Epithelial cell of prostate (primary cell): ENCODE measurements at regions not wholly inside any gene's neighbourhood (a gene's known extent, or its start where the extent isn't known, plus 50 kb on each side); places are given as distances from the start of the nearest gene placed in this dataset.
A peak's percentile ranks its signal among the peaks of the same experiment; 100 is the strongest.
"Not testable (repeated sequence)": the region's sequence is repeated elsewhere in the genome, so short reads cannot be mapped to it uniquely, and the experiment has no call there.

ENCODE experiments used
- DNase-seq: peaks from one replicate; pipeline ENCODE4 v3.0.0-alpha.2; 2011; ENCODE audit warnings: low read depth, low spot score
- H3K27ac ChIP-seq: fragments of 450-650 bp; 2 replicates; pipeline ENCODE4 v1.5.1; 2017; ENCODE audit warnings: mild to moderate bottlenecking

DNA sequence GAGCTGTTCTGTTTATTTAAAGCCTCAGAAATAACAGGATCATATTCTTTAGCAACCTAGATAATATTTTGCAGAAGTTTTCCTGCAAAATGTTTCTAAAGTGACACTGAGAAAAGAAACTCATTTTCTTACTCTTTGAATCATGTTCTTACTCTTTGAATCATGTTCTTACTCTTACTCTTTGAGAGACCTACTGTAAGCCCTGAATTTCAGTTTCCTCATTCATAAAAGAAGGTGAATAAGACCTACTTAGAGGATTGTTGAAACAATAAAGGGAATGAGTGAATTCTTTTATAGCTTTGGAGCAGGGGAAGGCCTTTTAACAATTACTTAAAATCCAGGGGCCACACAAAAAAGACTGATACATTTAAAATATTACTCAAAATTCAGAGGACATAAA, 221.7 kb upstream of the CMC1 start:
- DNase-seq, result no peak
- no peak overlapping the region for H3K27ac ChIP-seq

DNA sequence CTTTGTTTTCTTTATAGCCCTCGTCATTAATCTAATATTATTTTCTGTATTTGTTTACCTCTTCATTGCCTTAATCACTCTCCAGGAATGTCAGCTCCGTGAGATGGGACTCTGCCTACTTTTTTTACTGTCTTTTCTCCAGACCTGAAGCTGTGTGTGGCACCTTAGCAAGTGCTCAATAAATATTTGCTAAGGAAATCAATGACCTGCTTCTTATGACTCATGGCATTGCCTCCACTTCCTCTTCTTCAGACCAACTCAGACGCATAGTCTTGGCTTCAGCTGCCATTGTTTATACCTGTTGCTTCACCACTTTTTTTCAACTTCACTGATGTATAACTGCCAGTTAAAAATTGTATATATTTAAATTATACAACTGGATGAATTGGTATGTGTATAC, 218.5 kb upstream of the CMC1 start:
- DNase-seq, result peak; percentile 20
- no peak overlapping the region for H3K27ac ChIP-seq

DNA sequence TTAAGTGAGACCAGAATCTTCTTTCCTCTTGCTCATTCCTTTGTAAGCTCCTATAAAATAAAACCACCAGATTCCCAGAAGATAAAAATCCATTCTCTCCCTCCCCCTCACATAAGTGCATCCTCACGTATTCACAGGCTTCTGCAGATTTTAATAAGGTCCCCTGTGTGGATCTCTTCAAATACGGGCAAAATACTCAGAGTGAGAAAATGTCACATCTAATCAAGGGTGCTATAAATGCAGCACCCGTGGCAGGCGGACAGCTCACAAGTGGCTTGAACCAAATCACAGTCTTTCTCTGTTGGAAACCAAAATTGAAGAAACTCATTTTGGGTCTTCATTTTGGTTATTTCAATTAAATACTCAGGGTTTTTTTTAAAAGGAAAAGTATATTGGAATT, 212.9 kb upstream of the CMC1 start:
- no peak for DNase-seq
- H3K27ac ChIP-seq, result no peak overlapping the region

DNA sequence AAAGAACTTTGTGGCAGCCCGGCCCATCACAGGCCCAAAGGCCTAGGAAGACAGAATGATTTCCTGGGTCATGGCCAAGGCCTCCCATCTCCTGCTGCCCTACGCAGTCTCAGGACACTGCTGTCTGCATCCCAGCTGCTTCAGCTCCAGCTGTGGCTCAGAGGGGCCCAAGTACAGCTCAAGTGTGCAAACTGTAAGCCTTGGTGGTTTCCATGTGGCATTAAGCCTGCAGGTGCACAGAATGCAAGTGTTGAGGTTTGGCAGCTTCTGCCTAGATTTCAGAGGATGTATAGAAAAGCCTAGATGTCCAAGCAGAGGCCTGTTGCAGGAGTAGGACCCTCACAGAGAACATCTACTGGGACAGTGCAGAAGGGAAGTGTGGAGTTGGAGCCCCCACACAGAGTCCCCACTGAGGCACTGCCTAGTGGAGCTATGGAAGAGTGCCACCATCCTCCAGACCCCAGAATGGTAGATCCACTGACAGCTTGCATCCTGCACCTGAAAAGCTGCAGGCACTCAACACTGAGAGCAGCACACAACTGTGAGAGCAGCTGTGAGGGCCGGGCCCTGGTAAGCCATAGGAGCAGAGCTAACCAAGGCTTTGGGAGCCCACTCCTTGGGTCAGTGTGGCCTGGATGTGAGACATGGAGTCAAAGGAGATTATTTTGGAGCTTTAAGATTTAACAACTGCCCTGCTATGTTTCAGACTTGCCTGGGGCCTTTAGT, 208.2 kb upstream of the CMC1 start:
- no peak overlapping the region for H3K27ac ChIP-seq
- DNase-seq, result no peak

DNA sequence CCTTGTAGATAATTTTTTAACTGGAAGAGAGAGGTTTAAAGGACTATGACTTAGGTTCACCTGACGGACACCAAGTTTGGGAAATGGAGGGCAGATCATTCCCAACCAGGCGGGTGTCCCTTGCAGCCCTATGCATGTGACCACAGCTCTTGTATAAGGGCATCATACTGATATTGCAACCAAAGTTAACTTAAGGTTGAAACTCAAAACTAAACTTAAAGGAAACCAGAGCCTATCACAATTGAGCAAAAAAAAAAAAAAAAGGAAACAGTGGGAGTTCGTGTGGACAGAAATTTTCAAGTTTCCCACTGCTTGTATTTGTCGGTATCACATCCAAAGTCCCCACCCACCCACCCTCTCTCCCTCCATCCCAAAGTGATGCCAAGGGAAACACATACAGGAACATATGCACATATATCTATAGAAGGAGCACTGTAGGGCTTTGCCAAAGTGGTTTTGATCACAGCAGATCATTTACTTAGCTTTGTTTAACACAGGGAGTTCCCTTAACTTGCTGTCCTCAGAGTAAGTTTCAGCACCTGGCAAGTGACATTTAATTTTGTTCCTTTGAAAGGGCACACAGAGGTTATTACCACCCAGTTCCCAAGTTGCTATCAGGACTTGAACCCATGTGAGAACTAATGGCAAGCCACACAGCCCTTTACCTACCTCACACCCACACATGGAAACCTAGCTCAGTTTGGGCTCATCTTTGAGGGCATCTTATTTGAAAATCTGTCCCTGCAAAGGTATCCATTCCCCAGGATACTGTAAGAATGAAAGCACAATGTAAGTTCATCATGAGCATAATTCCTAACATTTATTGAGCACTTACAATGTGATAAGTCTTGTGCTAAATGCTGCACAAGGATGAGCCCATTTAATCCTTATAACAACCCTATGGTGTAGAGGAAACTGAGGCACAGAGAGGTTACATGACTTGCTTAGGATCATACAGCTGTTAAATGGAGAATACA, 204.5 kb upstream of the CMC1 start:
- H3K27ac ChIP-seq, result no peak overlapping the region
- no peak for DNase-seq

DNA sequence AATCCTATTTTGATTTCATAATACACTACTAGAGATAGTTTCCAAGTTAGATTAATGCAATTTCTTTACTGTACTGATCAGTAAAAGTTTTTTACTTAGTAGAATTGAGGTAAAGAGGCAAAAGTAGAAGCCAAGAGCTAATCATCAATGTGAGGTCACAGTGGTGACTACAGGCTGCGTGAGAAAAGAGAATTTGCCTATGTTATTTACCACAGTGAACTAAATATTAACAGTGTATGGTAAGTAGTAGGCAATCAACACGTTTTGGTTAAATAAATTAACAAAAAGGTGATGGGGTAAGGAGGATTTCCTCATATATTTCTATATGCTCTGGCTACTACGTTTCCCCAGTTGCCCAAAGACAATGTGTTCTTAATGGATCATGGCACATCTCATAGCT, 202.2 kb upstream of the CMC1 start:
- DNase-seq, result no peak
- no peak overlapping the region for H3K27ac ChIP-seq

DNA sequence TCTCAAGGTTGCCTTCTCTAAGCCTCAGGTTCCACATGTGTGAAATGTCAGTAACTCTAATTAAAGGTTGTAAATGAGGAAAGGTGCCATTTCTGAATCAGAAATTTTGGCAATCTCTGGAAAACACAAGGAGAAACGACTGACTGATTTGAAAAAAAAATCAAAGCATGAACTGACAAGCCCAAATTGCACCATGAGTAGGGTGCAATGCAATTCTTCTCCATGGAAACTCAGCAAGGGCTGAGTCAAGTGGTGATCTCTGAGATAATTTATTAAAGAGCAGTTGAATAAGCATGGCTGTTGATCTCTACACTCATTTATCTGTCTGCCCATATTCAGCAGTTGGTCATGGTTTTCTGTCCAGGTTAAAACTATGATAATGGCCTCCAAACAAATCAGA, 201.6 kb upstream of the CMC1 start:
- no peak overlapping the region for H3K27ac ChIP-seq
- DNase-seq, result no peak

DNA sequence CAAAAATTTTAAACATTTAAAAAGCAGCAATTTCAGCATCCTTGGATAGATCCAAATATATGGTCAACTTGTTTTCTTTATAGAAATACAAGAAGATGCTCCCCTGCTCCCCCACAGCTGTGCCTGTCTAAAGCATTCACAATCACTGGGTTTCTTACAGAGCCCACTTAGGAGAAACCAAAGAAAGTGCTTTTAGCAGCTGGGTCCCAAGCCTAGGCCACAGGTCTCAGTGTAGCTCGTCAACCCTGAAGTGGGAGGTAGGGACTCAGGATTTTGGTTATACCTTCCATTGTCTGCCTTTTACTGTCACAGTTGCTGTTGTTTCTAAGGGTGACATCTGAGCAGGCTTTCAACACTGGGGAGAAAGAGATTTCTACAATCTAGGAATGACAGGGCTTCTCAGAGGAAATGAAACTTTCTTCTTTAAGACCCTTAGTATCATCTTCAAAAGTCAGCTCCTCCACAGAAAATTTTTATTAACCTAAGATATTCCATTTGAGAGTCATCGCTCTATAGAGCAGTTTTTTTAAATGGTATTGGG, 199.3 kb upstream of the CMC1 start:
- DNase-seq, result no peak

DNA sequence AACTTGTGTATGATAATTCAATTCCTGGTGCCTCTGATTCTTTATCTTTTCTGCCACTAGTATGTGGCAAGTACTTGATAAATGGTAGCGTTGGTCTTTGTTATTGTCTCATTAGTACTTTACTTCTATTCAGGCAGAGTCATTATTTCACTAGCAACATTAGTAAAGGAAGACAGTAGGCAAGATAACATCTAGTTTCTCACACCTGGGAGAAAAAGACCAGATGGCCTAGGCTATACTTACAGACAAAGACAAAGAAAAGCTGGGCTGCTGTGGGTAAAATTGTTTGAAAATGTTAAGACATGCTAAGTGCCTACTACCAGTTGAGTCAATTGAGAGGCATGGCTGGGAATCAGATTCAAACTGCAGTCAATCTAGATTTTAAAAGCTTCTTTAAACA, 198.7 kb upstream of the CMC1 start:
- no peak for DNase-seq
- no peak overlapping the region for H3K27ac ChIP-seq

More for the DNA sequence above, 199.3 kb upstream of the CMC1 start:
- H3K27ac ChIP-seq, result no peak overlapping the region

DNA sequence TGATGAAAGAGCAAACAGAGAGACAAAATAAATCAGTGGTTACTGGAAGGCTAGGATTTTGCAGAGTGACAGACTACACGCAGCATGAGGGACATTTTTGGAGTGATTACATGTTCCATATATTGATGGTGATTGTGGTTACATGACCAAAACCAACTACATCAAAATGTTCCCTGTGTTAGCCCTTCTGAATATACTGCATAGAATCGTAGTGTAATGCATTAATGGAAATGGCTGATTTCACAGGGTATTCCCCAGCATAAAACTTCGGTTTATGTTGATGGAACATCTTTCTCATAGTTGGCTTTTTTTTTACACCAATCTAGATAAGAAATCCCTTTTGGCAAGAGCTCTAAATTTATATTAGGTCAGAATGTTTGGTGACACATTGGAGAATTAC, 191.3 kb upstream of the CMC1 start:
- no peak for DNase-seq

DNA sequence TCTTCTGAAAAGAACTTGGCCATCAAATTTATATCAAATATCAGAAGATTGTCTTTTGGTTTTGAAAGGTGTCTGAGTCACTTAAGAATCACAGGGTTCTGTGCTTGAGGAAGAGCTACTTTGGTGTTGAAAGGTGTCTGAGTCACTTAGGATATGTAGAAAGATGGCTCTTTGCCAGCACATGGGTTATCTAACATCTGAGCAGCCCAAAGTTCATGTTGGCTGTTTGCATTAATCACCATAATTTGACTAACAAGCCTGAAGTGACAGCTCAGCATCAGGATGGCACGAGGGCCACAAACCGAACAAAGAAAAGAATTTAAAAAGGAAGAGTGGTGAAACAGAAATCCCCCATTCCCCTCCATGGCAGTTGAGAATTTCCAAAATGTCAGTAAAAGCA, 190.5 kb upstream of the CMC1 start:
- peak; percentile 89 for DNase-seq
- no peak overlapping the region for H3K27ac ChIP-seq

More for the DNA sequence above, 191.3 kb upstream of the CMC1 start:
- no peak overlapping the region for H3K27ac ChIP-seq

DNA sequence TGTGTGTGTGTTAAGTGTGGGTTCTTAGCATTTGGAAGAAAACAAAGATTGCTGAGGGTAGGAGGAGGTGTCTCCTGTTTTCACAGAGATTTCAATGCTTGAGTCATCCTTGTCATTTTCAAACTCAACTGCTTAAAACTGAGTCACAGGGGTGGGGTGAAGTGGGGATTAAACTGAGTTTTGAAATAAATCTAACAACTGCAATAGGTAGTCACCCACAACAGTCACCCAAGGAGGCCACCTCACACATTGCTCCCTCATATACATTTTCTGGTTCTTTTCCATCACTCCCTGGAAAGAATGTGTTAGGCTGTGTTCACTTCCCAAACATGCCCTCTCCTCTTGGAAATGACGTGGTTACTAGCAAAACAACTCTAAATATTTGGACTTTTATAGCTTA, 187.7 kb upstream of the CMC1 start:
- peak; percentile 34 for DNase-seq
- no peak overlapping the region for H3K27ac ChIP-seq

DNA sequence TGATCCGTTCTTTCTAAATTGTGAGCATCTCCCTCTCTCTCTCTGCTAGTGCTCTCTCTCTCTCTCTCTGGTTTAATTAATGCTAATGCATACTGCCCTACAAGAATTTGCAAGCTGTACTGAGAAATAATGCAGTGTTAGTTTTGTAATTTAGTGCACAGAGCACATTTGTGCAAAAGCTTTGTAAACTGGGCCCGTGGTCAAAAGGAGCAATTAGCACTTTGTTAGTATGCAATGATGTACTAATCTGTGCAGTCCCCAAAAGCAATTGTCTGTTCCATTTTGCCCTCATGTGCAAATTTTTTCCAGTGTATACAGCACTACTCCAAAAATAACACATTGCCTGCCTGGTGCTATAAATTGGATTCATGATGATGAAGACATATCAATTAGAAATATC, 184.6 kb upstream of the CMC1 start:
- H3K27ac ChIP-seq, result no peak overlapping the region
- DNase-seq, result no peak

DNA sequence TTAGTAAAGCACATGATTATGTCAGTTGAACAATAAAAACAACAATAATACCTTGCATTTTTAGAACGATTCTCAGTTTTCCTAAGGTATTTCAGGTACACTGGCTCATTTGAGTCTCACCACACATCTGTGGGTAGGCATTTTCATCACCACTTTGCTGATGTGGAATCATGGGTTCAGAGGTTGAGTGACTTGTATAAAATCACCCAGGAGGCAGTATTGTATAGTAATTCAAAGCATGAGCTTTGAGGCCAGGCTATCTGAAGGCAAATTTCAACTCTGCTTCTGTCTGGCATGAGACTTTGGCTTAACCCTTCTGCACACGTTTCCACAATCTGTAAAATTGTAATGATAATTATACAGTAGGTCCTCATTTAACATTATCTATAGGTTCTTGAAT, 183.9 kb upstream of the CMC1 start:
- no peak for DNase-seq

DNA sequence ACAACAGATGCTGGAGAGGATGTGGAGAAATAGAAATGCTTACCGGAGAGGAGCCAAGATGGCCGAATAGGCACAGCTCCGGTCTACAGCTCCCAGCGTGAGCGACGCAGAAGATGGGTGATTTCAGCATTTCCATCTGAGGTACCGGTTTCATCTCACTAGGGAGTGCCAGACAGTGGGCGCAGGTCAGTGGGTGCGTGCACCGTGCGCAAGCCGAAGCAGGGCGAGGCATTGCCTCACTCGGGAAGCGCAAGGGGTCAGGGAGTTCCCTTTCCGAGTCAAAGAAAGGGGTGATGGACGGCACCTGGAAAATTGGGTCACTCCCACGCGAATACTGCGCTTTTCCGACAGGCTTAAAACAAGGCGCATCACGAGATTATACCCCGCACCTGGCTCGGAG, 182.2 kb upstream of the CMC1 start:
- H3K27ac ChIP-seq, DNase-seq: not testable (repeated sequence)

More for the DNA sequence above, 183.9 kb upstream of the CMC1 start:
- no peak overlapping the region for H3K27ac ChIP-seq

DNA sequence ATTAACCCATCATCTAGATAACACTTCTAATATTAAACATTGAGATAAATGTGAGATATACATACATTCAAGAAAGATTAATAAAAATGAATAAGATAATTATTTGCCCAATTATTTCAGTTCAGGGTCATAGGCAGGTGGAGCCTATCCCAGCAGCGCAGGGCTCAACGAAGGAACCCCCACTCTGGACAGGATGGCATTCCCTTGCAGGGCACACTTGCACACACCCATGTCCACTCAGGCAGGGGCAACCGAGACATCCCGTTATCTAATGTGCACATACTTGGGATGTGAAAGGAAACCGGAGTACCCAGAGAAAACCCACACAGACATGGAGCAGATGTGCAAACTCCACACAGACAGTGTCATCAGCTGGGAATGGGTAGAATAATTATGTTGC, 175.4 kb upstream of the CMC1 start:
- DNase-seq, result no peak
- no peak overlapping the region for H3K27ac ChIP-seq

DNA sequence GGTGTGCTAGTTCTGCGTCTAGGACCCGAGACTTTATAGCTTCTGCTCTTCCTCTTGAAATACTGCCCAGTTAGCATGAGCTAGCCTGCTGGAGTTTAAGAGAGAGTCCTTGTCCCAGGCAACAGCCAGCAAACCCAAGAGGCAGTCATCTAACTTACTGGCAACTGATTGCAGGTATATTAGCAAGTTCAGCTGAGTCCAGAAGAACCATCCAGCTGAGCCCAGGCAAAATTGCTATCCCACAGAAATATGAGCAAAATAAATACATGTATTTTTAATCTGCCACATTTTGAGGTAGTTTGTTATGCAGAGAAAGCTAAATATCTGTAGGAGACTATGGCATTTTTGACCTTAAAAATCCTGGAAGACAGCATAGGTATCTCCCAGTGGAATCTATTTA, 174.4 kb upstream of the CMC1 start:
- DNase-seq, result no peak
- no peak overlapping the region for H3K27ac ChIP-seq

DNA sequence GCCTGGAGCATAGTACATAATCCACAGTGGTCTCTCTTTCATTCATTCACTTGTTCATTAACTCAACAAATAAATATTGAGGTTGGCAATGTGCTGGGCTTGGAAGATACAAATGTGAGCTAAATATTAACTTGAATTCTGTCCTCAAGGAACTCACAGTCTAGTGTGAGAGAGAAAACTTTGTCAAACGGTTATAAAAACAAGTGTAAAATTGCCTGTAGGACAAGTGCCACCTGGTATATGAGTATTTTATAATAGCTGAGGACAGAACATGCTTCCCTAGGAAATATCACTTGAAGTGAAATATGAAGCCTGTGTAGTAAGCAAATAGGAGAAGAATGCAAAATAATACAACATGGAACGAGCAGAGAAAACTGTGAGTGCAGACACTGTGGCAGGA, 173.1 kb upstream of the CMC1 start:
- DNase-seq, result no peak
- H3K27ac ChIP-seq, result no peak overlapping the region

DNA sequence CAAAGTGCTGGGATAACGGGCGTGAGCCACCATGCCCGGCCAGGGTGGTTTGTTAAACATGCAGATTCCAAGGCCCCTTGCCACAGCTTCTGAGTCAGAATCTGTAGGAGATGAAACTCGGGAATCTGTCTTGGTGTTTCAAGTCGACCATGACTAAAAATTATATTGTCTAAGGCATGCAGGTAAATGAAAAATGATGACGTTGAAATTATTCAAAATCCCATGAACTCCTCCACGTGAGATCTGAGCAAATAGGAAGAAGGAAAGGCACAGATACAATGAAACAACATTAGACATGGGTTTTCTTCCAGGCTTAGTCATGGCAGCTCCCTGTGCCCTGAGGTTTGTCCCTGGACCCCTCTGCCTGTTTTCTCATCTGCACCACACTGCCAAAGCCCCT, 172.0 kb upstream of the CMC1 start:
- no peak overlapping the region for H3K27ac ChIP-seq

DNA sequence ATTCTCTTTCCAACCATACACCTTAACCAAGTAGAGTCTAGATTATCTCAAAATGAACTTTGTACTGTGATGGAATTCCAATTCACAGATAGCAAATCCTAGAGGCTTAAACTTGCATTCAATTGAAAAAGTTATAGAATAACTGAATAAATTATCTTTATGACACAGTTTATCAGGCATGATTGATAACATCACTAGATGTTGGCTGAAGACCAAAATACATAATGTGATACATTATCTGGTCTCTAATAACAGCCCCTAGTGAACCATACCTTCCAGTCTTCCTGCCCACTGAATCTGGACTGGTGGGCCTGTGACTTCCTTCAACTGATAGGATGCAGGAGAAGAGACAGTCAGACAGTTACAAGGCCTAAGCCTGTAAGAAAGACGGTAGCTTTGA, 165.2 kb upstream of the CMC1 start:
- DNase-seq, result no peak
- H3K27ac ChIP-seq, result no peak overlapping the region

More for the DNA sequence above, 172.0 kb upstream of the CMC1 start:
- no peak for DNase-seq

DNA sequence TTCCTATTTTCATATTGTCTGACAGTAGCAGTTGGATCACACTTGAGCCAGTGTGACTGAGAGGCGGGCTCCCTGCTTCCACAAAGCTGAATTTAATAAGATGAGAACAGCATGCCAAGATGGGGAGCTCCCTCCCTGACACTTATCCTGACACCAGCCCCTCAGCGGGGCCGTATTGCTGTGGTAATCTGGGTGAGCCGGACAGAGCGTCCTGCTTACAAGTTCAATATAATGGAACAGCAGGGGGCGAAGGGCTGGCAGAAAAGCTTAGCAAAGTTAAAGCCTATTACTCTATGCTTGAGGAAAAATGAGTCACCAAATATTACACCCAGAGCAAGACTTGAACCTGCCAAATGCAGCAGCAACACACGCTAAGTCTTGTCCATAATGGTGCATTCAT, 163.8 kb upstream of the CMC1 start:
- DNase-seq, result no peak
- no peak overlapping the region for H3K27ac ChIP-seq
